ENCODE measurements at regions not wholly inside any gene's neighbourhood (a gene's known extent, or its start where the extent isn't known, plus 50 kb on each side); places are given as distances from the start of the nearest gene placed in this dataset.

DNA sequence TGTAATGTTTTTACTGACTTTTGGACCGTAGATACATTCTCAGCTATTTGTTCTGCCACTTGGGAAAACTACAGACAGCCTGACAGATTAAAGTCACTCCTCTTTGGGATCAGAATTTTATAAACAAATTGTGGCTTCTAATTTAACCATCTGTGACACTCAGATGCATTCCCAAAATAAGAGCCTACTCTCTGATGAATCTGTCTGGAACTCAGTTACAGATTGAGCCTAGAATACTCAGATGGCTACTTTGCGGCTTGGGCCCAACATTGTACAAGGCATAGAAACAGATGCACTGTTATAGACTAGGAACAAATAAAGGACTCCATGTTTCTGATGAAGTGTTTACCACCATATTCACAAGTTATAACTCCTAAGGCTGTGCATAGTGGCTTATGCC, 291.0 kb upstream of the SLITRK6 start:
- BruUV-seq (replicated peaks), result no TSS peak
- no peak overlapping the region for H3K4me2 ChIP-seq (ENCODE audit: insufficient read depth, low read length)
- H3K9me1 ChIP-seq (ENCODE audit: control insufficient read depth, insufficient read depth, low read length), result no peaks in the 10 kb centered on the region
- in situ Hi-C loops (cut with MboI) (no loop called here), intact Hi-C loops (cut with micrococcal nuclease) (no loop called here)
- no peak for ATAC-seq
- FAIRE-seq, result no peak
- DNase-seq (ENCODE audit: extremely low read depth in 1 of 4, low spot score in 3 of 4), result no peak
- no peak overlapping the region for H2AFZ ChIP-seq (ENCODE audit: low read depth, low read length)
- no peak overlapping the region for H3K27ac ChIP-seq (ENCODE audit: extremely low read depth, low read depth, low read length)
- H3K9ac ChIP-seq (ENCODE audit: insufficient read depth in 1 of 2, low read depth in 2 of 2, low read length in 2 of 2), result no peak overlapping the region
- no peaks in the 10 kb centered on the region for H3K9me3 ChIP-seq (replicated peaks; ENCODE audit: control insufficient read depth, insufficient read depth, low read depth, low read length)
- H3K4me3 ChIP-seq, result no peak overlapping the region
- ChIA-PET POLR2A (no interaction called here), CTCF (ENCODE audit: low intra/inter-chr PET ratio) (no interaction called here)
- 0% methylated on average over 2 of the region's 2 CpGs for WGBS (ENCODE audit: insufficient coverage, low coverage, missing lambda C conversion rate)
- H3K79me2 ChIP-seq (ENCODE audit: control insufficient read depth, insufficient read depth, low read length), result no peaks in the 10 kb centered on the region
- no peaks in the 10 kb centered on the region for H3K36me3 ChIP-seq (ENCODE audit: control insufficient read depth, insufficient read depth, low read length)
- no peaks in the 10 kb centered on the region for H3K27me3 ChIP-seq (ENCODE audit: control insufficient read depth in 2 of 2, insufficient read depth in 2 of 2, low read length in 2 of 2)
- H4K20me1 ChIP-seq (replicated peaks; ENCODE audit: control insufficient read depth, insufficient read depth, low read length), result no peaks in the 10 kb centered on the region
- no peaks in the 10 kb centered on the region for H3K4me1 ChIP-seq (replicated peaks in 1 of 2; ENCODE audit: control insufficient read depth in 2 of 2, insufficient read depth in 2 of 2, low read length in 2 of 2)
- no peak for TF ChIP-seq HDAC3 (IDR thresholded peaks at IDR 0.05; ENCODE audit: borderline replicate concordance, partially characterized antibody)
- TF ChIP-seq HMBOX1 (IDR thresholded peaks at IDR 0.05), result no peak
- no peak for TF ChIP-seq NR2C1 (IDR thresholded peaks at IDR 0.05)
- TF ChIP-seq NR2C1 (tag; IDR thresholded peaks at IDR 0.05), result no peak
- TF ChIP-seq MED1 (CRISPR knock-in tag; IDR thresholded peaks at IDR 0.05; ENCODE audit: borderline replicate concordance), result no peak
- TF ChIP-seq, protein P1, sequence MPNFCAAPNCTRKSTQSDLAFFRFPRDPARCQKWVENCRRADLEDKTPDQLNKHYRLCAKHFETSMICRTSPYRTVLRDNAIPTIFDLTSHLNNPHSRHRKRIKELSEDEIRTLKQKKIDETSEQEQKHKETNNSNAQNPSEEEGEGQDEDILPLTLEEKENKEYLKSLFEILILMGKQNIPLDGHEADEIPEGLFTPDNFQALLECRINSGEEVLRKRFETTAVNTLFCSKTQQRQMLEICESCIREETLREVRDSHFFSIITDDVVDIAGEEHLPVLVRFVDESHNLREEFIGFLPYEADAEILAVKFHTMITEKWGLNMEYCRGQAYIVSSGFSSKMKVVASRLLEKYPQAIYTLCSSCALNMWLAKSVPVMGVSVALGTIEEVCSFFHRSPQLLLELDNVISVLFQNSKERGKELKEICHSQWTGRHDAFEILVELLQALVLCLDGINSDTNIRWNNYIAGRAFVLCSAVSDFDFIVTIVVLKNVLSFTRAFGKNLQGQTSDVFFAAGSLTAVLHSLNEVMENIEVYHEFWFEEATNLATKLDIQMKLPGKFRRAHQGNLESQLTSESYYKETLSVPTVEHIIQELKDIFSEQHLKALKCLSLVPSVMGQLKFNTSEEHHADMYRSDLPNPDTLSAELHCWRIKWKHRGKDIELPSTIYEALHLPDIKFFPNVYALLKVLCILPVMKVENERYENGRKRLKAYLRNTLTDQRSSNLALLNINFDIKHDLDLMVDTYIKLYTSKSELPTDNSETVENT (CRISPR knock-in tag; IDR thresholded peaks at IDR 0.05), result no peak
- no peak for TF ChIP-seq RBM25 (IDR thresholded peaks at IDR 0.05; ENCODE audit: low read depth, low read length, severe bottlenecking)
- TF ChIP-seq NONO (IDR thresholded peaks at IDR 0.05; ENCODE audit: low read depth in 2 of 2, low read length in 1 of 2), result no peak
- no peak for TF ChIP-seq TAF15 (IDR thresholded peaks at IDR 0.05; ENCODE audit: low read depth, low read length)
- no peak for TF ChIP-seq SREBF2 (CRISPR knock-in tag; IDR thresholded peaks at IDR 0.05)
- no peak for TF ChIP-seq ZNF143 (CRISPR knock-in tag; IDR thresholded peaks at IDR 0.05)
- no peak for TF ChIP-seq RFX1 (IDR thresholded peaks at IDR 0.05)
- no peak for TF ChIP-seq ZKSCAN3 (CRISPR knock-in tag; IDR thresholded peaks at IDR 0.05)
- no peak for TF ChIP-seq CEBPG (CRISPR knock-in tag; IDR thresholded peaks at IDR 0.05)
- no peak for TF ChIP-seq CEBPG (tag; conservative IDR thresholded peaks at IDR 0.05 in 1 of 2, IDR thresholded peaks at IDR 0.05 in 1 of 2)
- TF ChIP-seq ZNF592 (IDR thresholded peaks at IDR 0.05), result no peak
- no peak for TF ChIP-seq ZNF77 (CRISPR knock-in tag; IDR thresholded peaks at IDR 0.05)

Measured in K562 (cell line).